HCT116 (cell line): ENCODE measurements at regions not wholly inside any gene's neighbourhood (a gene's known extent, or its start where the extent isn't known, plus 50 kb on each side); places are given as distances from the start of the nearest gene placed in this dataset.

Experiments used
- ATAC-seq: fragments of 200-7000 bp; cut with Tn5 transposase; 2 replicates; pipeline ENCODE4 v1.9.1; 2020; ENCODE audit warnings: mild to moderate bottlenecking, moderate library complexity
- BruUV-seq: library from RNA; stranded (reverse); fragments of 400-500 nt; replicated peaks from 2 replicates; lab custom pipeline; 2021; lab: Mats Ljungman, UMichigan
- CTCF ChIA-PET: fragments of 300-600 bp; sonication (Branson Sonifier 250); formaldehyde crosslinking; loops from one replicate; lab custom pipeline; 2021; ENCODE audit warnings: antibody characterized with exemption; lab: Charles Lee
- POLR2A ChIA-PET: fragments of 300-600, 350-600 bp; sonication (Branson Sonifier 250); formaldehyde crosslinking; loops from one replicate; lab custom pipeline; 2021; ENCODE audit warnings: antibody characterized with exemption; lab: Charles Lee
- RAD21 ChIA-PET, 2 experiments: fragments of 300-600 bp; sonication (Branson Sonifier 250); formaldehyde crosslinking; loops; one replicate each; lab custom pipeline; 2023; ENCODE audit warnings: low total read pairs in 2 of 2; ENCODE audit not compliant: uncharacterized antibody in 2 of 2, unreplicated experiment in 2 of 2, low non-redundant PET in 1 of 2; lab: Charles Lee
- DNase-seq: peaks from one replicate; pipeline ENCODE4 v3.0.0-alpha.2; 2010; ENCODE audit warnings: low read depth, low spot score
- H2AFZ ChIP-seq: fragments of 200-600 bp; shearing (Covaris generic), sonication (generic); 2 replicates; pipeline ENCODE4 v1.6.1; 2017; ENCODE audit warnings: low read depth, mixed run types, mixed read lengths, antibody characterized with exemption, low read length; ENCODE audit not compliant: poor library complexity, severe bottlenecking
- H3K27ac ChIP-seq: 2 replicates; pipeline ENCODE4 v1.5.1; 2012; ENCODE audit warnings: low read depth, low read length
- H3K27me3 ChIP-seq: fragments of 200-600 bp; sonication (generic); 2 replicates; pipeline ENCODE4 v1.6.1; 2016; ENCODE audit warnings: mixed run types, low read length, mixed read lengths; ENCODE audit not compliant: insufficient read depth
- H3K36me3 ChIP-seq, 2 experiments: fragments of 200-500 bp in 1 of 2; fragments of 200-600 bp in 1 of 2; sonication (Bioruptor generic) in 1 of 2; sonication (generic) in 1 of 2; 2 replicates each; pipeline versions ENCODE4 v1.5.1 to v1.6.1; 2014 to 2016; ENCODE audit warnings: low read length in 2 of 2, inconsistent platforms in 1 of 2, mixed read lengths in 1 of 2, mixed run types in 1 of 2; ENCODE audit not compliant: insufficient read depth in 2 of 2, control insufficient read depth in 1 of 2
- H3K4me1 ChIP-seq, 2 experiments: fragments of 200-600 bp in 1 of 2; sonication (generic) in 1 of 2; 2 replicates each; pipeline versions ENCODE4 v1.5.1 to v1.6.1; 2012 to 2017; ENCODE audit warnings: low read length in 2 of 2, inconsistent platforms in 1 of 2, mild to moderate bottlenecking in 1 of 2, mixed read lengths in 1 of 2, mixed run types in 1 of 2, moderate library complexity in 1 of 2; ENCODE audit not compliant: insufficient read depth in 2 of 2, control insufficient read depth in 1 of 2
- H3K4me2 ChIP-seq: fragments of 200-600 bp; sonication (generic); 2 replicates; pipeline ENCODE4 v1.6.1; 2017; ENCODE audit warnings: mixed run types, low read length, mixed read lengths
- H3K4me3 ChIP-seq, 2 experiments: fragments of 200-600 bp in 1 of 2; sonication (generic) in 1 of 2; replicated peaks in 1 of 2; 2 replicates each; pipeline ENCODE4 v1.5.1; 2011 to 2016; ENCODE audit warnings: low read length in 2 of 2, control low read depth in 1 of 2, low read depth in 1 of 2, mild to moderate bottlenecking in 1 of 2, mixed read lengths in 1 of 2, mixed run types in 1 of 2
- H3K79me2 ChIP-seq: fragments of 200-600 bp; sonication (generic); 2 replicates; pipeline ENCODE4 v1.6.1; 2017; ENCODE audit warnings: mild to moderate bottlenecking, mixed run types, low read length, moderate library complexity, mixed read lengths; ENCODE audit not compliant: insufficient read depth
- H3K9ac ChIP-seq: fragments of 200-600 bp; sonication (generic); 2 replicates; pipeline ENCODE4 v1.6.1; 2016; ENCODE audit warnings: low read length, mixed read lengths
- H3K9me2 ChIP-seq: fragments of 200-600 bp; sonication (generic), shearing (Covaris generic); 2 replicates; pipeline ENCODE4 v1.6.1; 2017; ENCODE audit warnings: mixed run types, mild to moderate bottlenecking, moderate library complexity; ENCODE audit not compliant: insufficient read depth
- H3K9me3 ChIP-seq, 2 experiments: fragments of 200-500 bp in 1 of 2; fragments of 200-600 bp in 1 of 2; sonication (Bioruptor generic) in 1 of 2; sonication (generic) in 1 of 2; 2 replicates each; pipeline ENCODE4 v1.6.1; 2014 to 2017; ENCODE audit warnings: low read length in 2 of 2, mixed read lengths in 2 of 2, inconsistent platforms in 1 of 2, low read depth in 1 of 2, mild to moderate bottlenecking in 1 of 2, mixed run types in 1 of 2, moderate library complexity in 1 of 2; ENCODE audit not compliant: control insufficient read depth in 1 of 2, insufficient read depth in 1 of 2
- H4K20me1 ChIP-seq: fragments of 200-600 bp; sonication (generic), shearing (Covaris generic); 2 replicates; pipeline ENCODE4 v1.6.1; 2017; ENCODE audit warnings: mixed run types, mild to moderate bottlenecking, moderate library complexity; ENCODE audit not compliant: insufficient read depth
- CBX3 ChIP-seq: IDR thresholded peaks from 2 replicates; pipeline ENCODE4 v1.6.1; 2012; ENCODE audit warnings: low read depth
- CEBPB ChIP-seq: IDR thresholded peaks from 2 replicates; pipeline ENCODE4 v1.6.1; 2012; ENCODE audit warnings: low read depth
- EGR1 ChIP-seq: IDR thresholded peaks from 2 replicates; pipeline ENCODE4 v1.6.1; 2012; ENCODE audit warnings: low read depth
- ELF1 ChIP-seq: IDR thresholded peaks from 2 replicates; pipeline ENCODE4 v1.6.1; 2012; ENCODE audit warnings: low read depth, borderline replicate concordance
- EZH2 ChIP-seq: fragments of 200-600 bp; sonication (generic); IDR thresholded peaks from 2 replicates; pipeline ENCODE4 v1.6.1; 2017; ENCODE audit warnings: antibody characterized with exemption, mixed run types
- EZH2phosphoT487 ChIP-seq: fragments of 200-600 bp; IDR thresholded peaks from 2 replicates; pipeline ENCODE4 v1.6.1; 2018; ENCODE audit warnings: antibody characterized with exemption, borderline replicate concordance
- FOSL1 ChIP-seq: IDR thresholded peaks from 2 replicates; pipeline ENCODE4 v1.6.1; 2012; ENCODE audit warnings: low read depth
- JUND ChIP-seq: IDR thresholded peaks from 2 replicates; pipeline ENCODE4 v1.6.1; 2012
- SIN3A ChIP-seq: IDR thresholded peaks from 2 replicates; pipeline ENCODE4 v1.6.1; 2012; ENCODE audit warnings: low read depth
- SP1 ChIP-seq: IDR thresholded peaks from 2 replicates; pipeline ENCODE4 v1.6.1; 2012; ENCODE audit warnings: low read depth
- TCF7L2 ChIP-seq: IDR thresholded peaks from 2 replicates; pipeline ENCODE4 v1.7.0; 2011; ENCODE audit warnings: borderline replicate concordance, inconsistent platforms; ENCODE audit not compliant: insufficient read depth, insufficient read length; ENCODE audit errors: extremely low read depth
- YY1 ChIP-seq: IDR thresholded peaks from 2 replicates; pipeline ENCODE4 v1.6.1; 2011; ENCODE audit warnings: low read length, low read depth, moderate library complexity, mild to moderate bottlenecking; ENCODE audit not compliant: insufficient replicate concordance; ENCODE audit errors: extremely low read depth
- ZFX ChIP-seq: fragments of 450-650 bp; IDR thresholded peaks from 2 replicates; pipeline ENCODE4 v1.6.1; 2017
- intact Hi-C: fragments of 100-400 bp; cut with micrococcal nuclease; formaldehyde crosslinking; loops from 2 replicates; pipeline ENCODE4 v1.10.0; 2022
- TF ChIP-seq, protein P1 (sequence below): IDR thresholded peaks from 2 replicates; pipeline ENCODE4 v1.6.1; 2012
- TF ChIP-seq, protein P2 (sequence below): IDR thresholded peaks from 2 replicates; pipeline ENCODE4 v1.6.1; 2012; ENCODE audit warnings: low read depth
- TF ChIP-seq, protein P3 (sequence below), 3 experiments: fragments of 200-600 bp in 1 of 3; sonication (generic) in 1 of 3; IDR thresholded peaks in 2 of 3; conservative IDR thresholded peaks in 1 of 3; 2 replicates each; pipeline ENCODE4 v1.5.1; 2012 to 2017; ENCODE audit warnings: low read depth in 2 of 3, low read length in 2 of 3, antibody characterized with exemption in 1 of 3, borderline replicate concordance in 1 of 3, control low read depth in 1 of 3, mild to moderate bottlenecking in 1 of 3, mixed read lengths in 1 of 3, mixed run types in 1 of 3, moderate library complexity in 1 of 3; ENCODE audit not compliant: insufficient read depth in 1 of 3

DNA sequence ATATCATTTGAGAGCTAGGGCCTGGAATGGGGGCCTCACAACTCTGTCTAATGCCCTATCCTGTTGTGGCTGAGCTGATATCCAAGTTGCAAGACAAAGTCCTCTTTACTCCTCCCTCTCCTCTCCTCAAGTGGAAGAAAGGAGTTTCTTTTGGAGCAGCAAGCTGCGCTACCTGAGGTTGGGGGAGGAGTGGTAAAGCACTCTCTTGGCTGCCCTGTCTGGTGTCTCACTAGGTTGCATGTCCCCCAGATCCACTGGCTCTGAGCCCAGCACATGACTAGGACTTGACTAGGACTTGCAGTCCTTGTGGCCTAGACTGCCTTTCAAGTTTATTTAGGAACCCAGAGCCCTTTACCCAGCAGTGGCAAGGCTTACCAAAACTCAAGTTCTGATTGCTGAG is 141.1 kb upstream of the SETMAR start:
- ChIA-PET CTCF (no interaction called here), POLR2A (no interaction called here), RAD21 (no interaction called here)
- no peak overlapping the region for H2AFZ ChIP-seq
- no peak overlapping the region for H3K27ac ChIP-seq
- H3K79me2 ChIP-seq: no peaks in the 10 kb centered on the region
- TF ChIP-seq CEBPB (no peak), ZFX (no peak), SIN3A (no peak), EZH2phosphoT487 (no peak), YY1 (no peak), JUND (no peak), SP1 (no peak), FOSL1 (no peak), CBX3 (no peak), TCF7L2 (no peak), EZH2 (no peak), EGR1 (no peak), ELF1 (no peak)
- TF ChIP-seq, protein P1, sequence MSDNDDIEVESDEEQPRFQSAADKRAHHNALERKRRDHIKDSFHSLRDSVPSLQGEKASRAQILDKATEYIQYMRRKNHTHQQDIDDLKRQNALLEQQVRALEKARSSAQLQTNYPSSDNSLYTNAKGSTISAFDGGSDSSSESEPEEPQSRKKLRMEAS: no peak
- TF ChIP-seq, protein P2, sequence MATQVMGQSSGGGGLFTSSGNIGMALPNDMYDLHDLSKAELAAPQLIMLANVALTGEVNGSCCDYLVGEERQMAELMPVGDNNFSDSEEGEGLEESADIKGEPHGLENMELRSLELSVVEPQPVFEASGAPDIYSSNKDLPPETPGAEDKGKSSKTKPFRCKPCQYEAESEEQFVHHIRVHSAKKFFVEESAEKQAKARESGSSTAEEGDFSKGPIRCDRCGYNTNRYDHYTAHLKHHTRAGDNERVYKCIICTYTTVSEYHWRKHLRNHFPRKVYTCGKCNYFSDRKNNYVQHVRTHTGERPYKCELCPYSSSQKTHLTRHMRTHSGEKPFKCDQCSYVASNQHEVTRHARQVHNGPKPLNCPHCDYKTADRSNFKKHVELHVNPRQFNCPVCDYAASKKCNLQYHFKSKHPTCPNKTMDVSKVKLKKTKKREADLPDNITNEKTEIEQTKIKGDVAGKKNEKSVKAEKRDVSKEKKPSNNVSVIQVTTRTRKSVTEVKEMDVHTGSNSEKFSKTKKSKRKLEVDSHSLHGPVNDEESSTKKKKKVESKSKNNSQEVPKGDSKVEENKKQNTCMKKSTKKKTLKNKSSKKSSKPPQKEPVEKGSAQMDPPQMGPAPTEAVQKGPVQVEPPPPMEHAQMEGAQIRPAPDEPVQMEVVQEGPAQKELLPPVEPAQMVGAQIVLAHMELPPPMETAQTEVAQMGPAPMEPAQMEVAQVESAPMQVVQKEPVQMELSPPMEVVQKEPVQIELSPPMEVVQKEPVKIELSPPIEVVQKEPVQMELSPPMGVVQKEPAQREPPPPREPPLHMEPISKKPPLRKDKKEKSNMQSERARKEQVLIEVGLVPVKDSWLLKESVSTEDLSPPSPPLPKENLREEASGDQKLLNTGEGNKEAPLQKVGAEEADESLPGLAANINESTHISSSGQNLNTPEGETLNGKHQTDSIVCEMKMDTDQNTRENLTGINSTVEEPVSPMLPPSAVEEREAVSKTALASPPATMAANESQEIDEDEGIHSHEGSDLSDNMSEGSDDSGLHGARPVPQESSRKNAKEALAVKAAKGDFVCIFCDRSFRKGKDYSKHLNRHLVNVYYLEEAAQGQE: no peak
- TF ChIP-seq, protein P3, sequence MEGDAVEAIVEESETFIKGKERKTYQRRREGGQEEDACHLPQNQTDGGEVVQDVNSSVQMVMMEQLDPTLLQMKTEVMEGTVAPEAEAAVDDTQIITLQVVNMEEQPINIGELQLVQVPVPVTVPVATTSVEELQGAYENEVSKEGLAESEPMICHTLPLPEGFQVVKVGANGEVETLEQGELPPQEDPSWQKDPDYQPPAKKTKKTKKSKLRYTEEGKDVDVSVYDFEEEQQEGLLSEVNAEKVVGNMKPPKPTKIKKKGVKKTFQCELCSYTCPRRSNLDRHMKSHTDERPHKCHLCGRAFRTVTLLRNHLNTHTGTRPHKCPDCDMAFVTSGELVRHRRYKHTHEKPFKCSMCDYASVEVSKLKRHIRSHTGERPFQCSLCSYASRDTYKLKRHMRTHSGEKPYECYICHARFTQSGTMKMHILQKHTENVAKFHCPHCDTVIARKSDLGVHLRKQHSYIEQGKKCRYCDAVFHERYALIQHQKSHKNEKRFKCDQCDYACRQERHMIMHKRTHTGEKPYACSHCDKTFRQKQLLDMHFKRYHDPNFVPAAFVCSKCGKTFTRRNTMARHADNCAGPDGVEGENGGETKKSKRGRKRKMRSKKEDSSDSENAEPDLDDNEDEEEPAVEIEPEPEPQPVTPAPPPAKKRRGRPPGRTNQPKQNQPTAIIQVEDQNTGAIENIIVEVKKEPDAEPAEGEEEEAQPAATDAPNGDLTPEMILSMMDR (IDR thresholded peaks at IDR 0.05 in 2 of 3, conservative IDR thresholded peaks at IDR 0.05 in 1 of 3; ENCODE audit: borderline replicate concordance in 1 of 3, insufficient read depth in 1 of 3, low read depth in 2 of 3, low read length in 2 of 3): no peak
- no peak overlapping the region for H3K4me2 ChIP-seq
- no peak overlapping the region for H3K9ac ChIP-seq
- no peaks in the 10 kb centered on the region for H3K36me3 ChIP-seq
- no peaks in the 10 kb centered on the region for H3K9me2 ChIP-seq
- no peaks in the 10 kb centered on the region for H3K4me1 ChIP-seq
- no peak for ATAC-seq
- no TSS peak for BruUV-seq
- H3K4me3 ChIP-seq: no peak overlapping the region
- no peaks in the 10 kb centered on the region for H4K20me1 ChIP-seq
- no peaks in the 10 kb centered on the region for H3K27me3 ChIP-seq
- DNase-seq: no peak
- H3K9me3 ChIP-seq: no peaks in the 10 kb centered on the region
- intact Hi-C loops: no loop called here
